ENCODE measurements at regions not wholly inside any gene's neighbourhood (a gene's known extent, or its start where the extent isn't known, plus 50 kb on each side); places are given as distances from the start of the nearest gene placed in this dataset.

GRCh38 chr2:225124311-225125017 lies 82.2 kb upstream of the DOCK10 start:
- intact Hi-C loops (cut with micrococcal nuclease), result loop anchor here (5.0 kb wide), 1 partner anchor 1983 kb away; no protein-coding TSS in a partner anchor
- Histone ChIP-seq H3K9ac (replicated peaks; ENCODE audit: extremely low read depth, insufficient read depth, low read length) (no peak overlapping the region), H3K9me1 (replicated peaks; ENCODE audit: control insufficient read depth, extremely low read depth, insufficient read depth, low read length) (peaks cover 3% of the 10 kb centered on the region), H3K79me2 (ENCODE audit: control insufficient read depth, insufficient read depth, low read length) (no peaks in the 10 kb centered on the region), H3K36me3 (ENCODE audit: control insufficient read depth in 2 of 2, extremely low read depth in 1 of 2, insufficient read depth in 2 of 2, low read length in 2 of 2) (no peaks in the 10 kb centered on the region), H3K4me1 (ENCODE audit: control insufficient read depth, extremely low read depth, insufficient read depth, low read length) (no peaks in the 10 kb centered on the region), H3K4me2 (ENCODE audit: insufficient read depth, low read length) (no peak overlapping the region), H2AFZ (ENCODE audit: low read depth, low read length) (no peak overlapping the region), H3K9me3 (replicated peaks; ENCODE audit: control insufficient read depth, insufficient read depth, low read length) (no peaks in the 10 kb centered on the region), H3K27ac (ENCODE audit: insufficient read depth, low read depth, low read length) (no peak overlapping the region), H3K27me3 (ENCODE audit: control insufficient read depth in 2 of 2, insufficient read depth in 2 of 2, low read length in 2 of 2) (peaks cover 0 to 2% of the 10 kb centered on the region in 2 experiments), H3K4me3 (replicated peaks in 1 of 3; ENCODE audit: insufficient read depth in 1 of 3, low read depth in 1 of 3, low read length in 3 of 3) (no peak overlapping the region), H4K20me1 (replicated peaks; ENCODE audit: control insufficient read depth, extremely low read depth, insufficient read depth, low read length) (no peaks in the 10 kb centered on the region)
- no peak for FAIRE-seq
- no TSS peak for BruUV-seq (replicated peaks)
- DNase-seq (ENCODE audit: low read depth, low spot score), result no peak
- TF ChIP-seq CTCF (IDR thresholded peaks at IDR 0.05; ENCODE audit: extremely low read depth in 1 of 2, insufficient read depth in 1 of 2, low read depth in 1 of 2, low read length in 2 of 2), result no peak
- TF ChIP-seq, protein P1, sequence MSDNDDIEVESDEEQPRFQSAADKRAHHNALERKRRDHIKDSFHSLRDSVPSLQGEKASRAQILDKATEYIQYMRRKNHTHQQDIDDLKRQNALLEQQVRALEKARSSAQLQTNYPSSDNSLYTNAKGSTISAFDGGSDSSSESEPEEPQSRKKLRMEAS (IDR thresholded peaks at IDR 0.05; ENCODE audit: insufficient read depth, insufficient read length), result no peak
- TF ChIP-seq JUN (IDR thresholded peaks at IDR 0.05; ENCODE audit: borderline replicate concordance, insufficient read depth, insufficient read length, low read depth), result no peak
- TF ChIP-seq FOS (IDR thresholded peaks at IDR 0.05; ENCODE audit: borderline replicate concordance, insufficient read depth, low read length), result no peak
- no peak for TF ChIP-seq EZH2 (IDR thresholded peaks at IDR 0.05; ENCODE audit: borderline replicate concordance, low read depth, low read length, severe bottlenecking)
- no peak for TF ChIP-seq POLR2AphosphoS5 (IDR thresholded peaks at IDR 0.05; ENCODE audit: insufficient read depth, low read depth, low read length)
- TF ChIP-seq GATA2 (IDR thresholded peaks at IDR 0.05; ENCODE audit: insufficient read depth, insufficient read length, low read depth, low read length), result no peak
- no peak for TF ChIP-seq POLR2A (IDR thresholded peaks at IDR 0.05; ENCODE audit: low read depth, low read length)
- TF ChIP-seq MYC (IDR thresholded peaks at IDR 0.05; ENCODE audit: low read depth, low read length), result no peak
- POLR2A ChIA-PET, result no interaction called here
- CTCF ChIA-PET, result interaction anchor here (1.0 to 1.7 kb wide), 4 partner anchors 532 to 541 kb away, joined by 4 to 10 read pairs (median 4); no protein-coding TSS in a partner anchor
- dilution Hi-C loops (cut with MboI; ENCODE audit: extremely low pct_ligation_motif_present, low sequenced_read_pairs), result no loop called here

Data from endothelial cell of umbilical vein (primary cell).